SKM-1 treated with dmso at 0.1 percent for 144 hours (cell line): ENCODE measurements at regions not wholly inside any gene's neighbourhood (a gene's known extent, or its start where the extent isn't known, plus 50 kb on each side); places are given as distances from the start of the nearest gene placed in this dataset.

Experiments used
- DNase-seq: peaks from one replicate; lab custom pipeline; 2025; ENCODE audit not compliant: unreplicated experiment; lab: John Stamatoyannopoulos, UW

GRCh38 chr15:31550211-31550977 is 223.8 kb downstream of the KLF13 start:
- DNase-seq, result no peak

GRCh38 chr15:31551323-31551722 is 224.7 kb downstream of the KLF13 start:
- no peak for DNase-seq

- DNase-seq, result no peak
Observed at GRCh38 chr15:31552482-31553099, 226.0 kb downstream of the KLF13 start.

- no peak for DNase-seq
Observed at GRCh38 chr15:31554261-31554660, 227.6 kb downstream of the KLF13 start.

- no peak for DNase-seq
Observed at GRCh38 chr15:31555022-31555421, 228.4 kb downstream of the KLF13 start.

GRCh38 chr15:31556494-31557150 is 230.0 kb downstream of the KLF13 start:
- no peak for DNase-seq

GRCh38 chr15:31557899-31558298 is 231.3 kb downstream of the KLF13 start:
- DNase-seq, result no peak

GRCh38 chr15:31558840-31559239 is 232.2 kb downstream of the KLF13 start:
- DNase-seq, result no peak

- no peak for DNase-seq
Observed at GRCh38 chr15:31559786-31560185, 233.2 kb downstream of the KLF13 start.

- DNase-seq, result no peak
Observed at GRCh38 chr15:31560643-31561042, 234.0 kb downstream of the KLF13 start.

GRCh38 chr15:31561156-31561555 is 234.5 kb downstream of the KLF13 start:
- DNase-seq, result no peak

GRCh38 chr15:31563001-31563400 is 236.4 kb downstream of the KLF13 start:
- DNase-seq, result no peak

- DNase-seq, result no peak
Observed at GRCh38 chr15:31563421-31563820, 236.8 kb downstream of the KLF13 start.

- no peak for DNase-seq
Observed at GRCh38 chr15:31567861-31568260, 241.2 kb downstream of the KLF13 start.

- DNase-seq, result no peak
Observed at GRCh38 chr15:31569836-31570235, 243.2 kb downstream of the KLF13 start.

- no peak for DNase-seq
Observed at GRCh38 chr15:31570591-31570990, 244.0 kb downstream of the KLF13 start.

- DNase-seq, result no peak
Observed at GRCh38 chr15:31571676-31572075, 245.0 kb downstream of the KLF13 start.

- DNase-seq, result no peak
Observed at GRCh38 chr15:31573759-31574158, 247.1 kb downstream of the KLF13 start.

GRCh38 chr15:31574766-31575165 is 248.1 kb downstream of the KLF13 start:
- no peak for DNase-seq

GRCh38 chr15:31577108-31577507 is 250.5 kb downstream of the KLF13 start:
- DNase-seq, result no peak

- no peak for DNase-seq
Observed at GRCh38 chr15:31579282-31579681, 252.6 kb downstream of the KLF13 start.

- DNase-seq, result no peak
Observed at GRCh38 chr15:31579976-31580375, 253.3 kb downstream of the KLF13 start.
